ENCODE measurements at regions not wholly inside any gene's neighbourhood (a gene's known extent, or its start where the extent isn't known, plus 50 kb on each side); places are given as distances from the start of the nearest gene placed in this dataset.

- no peaks in the 10 kb centered on the region for H3K36me3 ChIP-seq (ENCODE audit: control insufficient read depth in 2 of 2, insufficient read depth in 2 of 2, low read length in 1 of 2)
- ChIA-PET SMC1A (ENCODE audit: uncharacterized antibody, unreplicated experiment) (no interaction called here), POLR2A (no interaction called here), RAD21 (ENCODE audit: unreplicated experiment) (no interaction called here), CTCF (no interaction called here)
- no peaks in the 10 kb centered on the region for H3K79me2 ChIP-seq (ENCODE audit: control insufficient read depth, insufficient read depth, low read length)
- BruUV-seq (replicated peaks), result no TSS peak
- no peaks in the 10 kb centered on the region for H3K4me1 ChIP-seq (ENCODE audit: control insufficient read depth, insufficient read depth, low read length)
- H3K27me3 ChIP-seq (replicated peaks in 1 of 2; ENCODE audit: control insufficient read depth in 2 of 2, insufficient read depth in 2 of 2, low read length in 1 of 2), result no peaks in the 10 kb centered on the region; a peak in 1 of 4 replicates
- H3K4me2 ChIP-seq (ENCODE audit: control insufficient read depth, insufficient read depth), result no peak overlapping the region
- intact Hi-C loops (cut with micrococcal nuclease; ENCODE audit: unreplicated experiment) (no loop called here), in situ Hi-C loops (cut with MboI) (no loop called here)
- FAIRE-seq (no peak), ATAC-seq (no peak), DNase-seq (ENCODE audit: low read depth, low spot score) (no peak)
- H3K27ac ChIP-seq (ENCODE audit: control insufficient read depth, insufficient read depth), result no peak overlapping the region
- no peak overlapping the region for H2AFZ ChIP-seq (ENCODE audit: control insufficient read depth, low read depth, low read length)
- no peak overlapping the region for H3K9ac ChIP-seq (ENCODE audit: control insufficient read depth, insufficient read depth, low read length)
- TF ChIP-seq SUZ12 (IDR thresholded peaks at IDR 0.05; ENCODE audit: unreplicated experiment), result no peak
- no peak for TF ChIP-seq KDM1A (IDR thresholded peaks at IDR 0.05; ENCODE audit: borderline replicate concordance)
- TF ChIP-seq MYB (IDR thresholded peaks at IDR 0.05; ENCODE audit: borderline replicate concordance, low read depth, low read length), result no peak
- no peak for TF ChIP-seq PKNOX1 (IDR thresholded peaks at IDR 0.05)
- TF ChIP-seq TARDBP (IDR thresholded peaks at IDR 0.05; ENCODE audit: borderline replicate concordance), result no peak
- no peak for TF ChIP-seq TCF3 (IDR thresholded peaks at IDR 0.05; ENCODE audit: borderline replicate concordance, insufficient read depth, low read depth, low read length)
- TF ChIP-seq, protein P1, sequence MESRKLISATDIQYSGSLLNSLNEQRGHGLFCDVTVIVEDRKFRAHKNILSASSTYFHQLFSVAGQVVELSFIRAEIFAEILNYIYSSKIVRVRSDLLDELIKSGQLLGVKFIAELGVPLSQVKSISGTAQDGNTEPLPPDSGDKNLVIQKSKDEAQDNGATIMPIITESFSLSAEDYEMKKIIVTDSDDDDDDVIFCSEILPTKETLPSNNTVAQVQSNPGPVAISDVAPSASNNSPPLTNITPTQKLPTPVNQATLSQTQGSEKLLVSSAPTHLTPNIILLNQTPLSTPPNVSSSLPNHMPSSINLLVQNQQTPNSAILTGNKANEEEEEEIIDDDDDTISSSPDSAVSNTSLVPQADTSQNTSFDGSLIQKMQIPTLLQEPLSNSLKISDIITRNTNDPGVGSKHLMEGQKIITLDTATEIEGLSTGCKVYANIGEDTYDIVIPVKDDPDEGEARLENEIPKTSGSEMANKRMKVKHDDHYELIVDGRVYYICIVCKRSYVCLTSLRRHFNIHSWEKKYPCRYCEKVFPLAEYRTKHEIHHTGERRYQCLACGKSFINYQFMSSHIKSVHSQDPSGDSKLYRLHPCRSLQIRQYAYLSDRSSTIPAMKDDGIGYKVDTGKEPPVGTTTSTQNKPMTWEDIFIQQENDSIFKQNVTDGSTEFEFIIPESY (IDR thresholded peaks at IDR 0.05), result no peak
- no peaks in the 10 kb centered on the region for H4K20me1 ChIP-seq (ENCODE audit: control insufficient read depth, insufficient read depth)
- H3K9me3 ChIP-seq (replicated peaks; ENCODE audit: control insufficient read depth, insufficient read depth, low read length), result no peaks in the 10 kb centered on the region
- H3K4me3 ChIP-seq, result no peak overlapping the region
Observed at GRCh38 chr9:118104363-118104762, 400.2 kb downstream of the TLR4 start.

Data from GM12878 (cell line).